Right renal cortex interstitium (tissue), 3 donors: ENCODE measurements at regions not wholly inside any gene's neighbourhood (a gene's known extent, or its start where the extent isn't known, plus 50 kb on each side); places are given as distances from the start of the nearest gene placed in this dataset.
"Not testable (repeated sequence)": the region's sequence is repeated elsewhere in the genome, so short reads cannot be mapped to it uniquely, and the experiment has no call there.

Source experiments
- DNase-seq, 3 donors: peaks; one replicate each; pipeline ENCODE4 v3.0.0-alpha.2; 2013; ENCODE audit warnings: low read depth in 3 of 3, low spot score in 2 of 3

GRCh38 chr9:28409919-28410318 is 836.6 kb upstream of the C9orf72 start:
- DNase-seq, result no peak

- no peak for DNase-seq
These were observed 837.1 kb upstream of the C9orf72 start for GRCh38 chr9:28410411-28410810.

- no peak for DNase-seq
These were observed 840.2 kb upstream of the C9orf72 start for GRCh38 chr9:28413471-28413870.

DNA sequence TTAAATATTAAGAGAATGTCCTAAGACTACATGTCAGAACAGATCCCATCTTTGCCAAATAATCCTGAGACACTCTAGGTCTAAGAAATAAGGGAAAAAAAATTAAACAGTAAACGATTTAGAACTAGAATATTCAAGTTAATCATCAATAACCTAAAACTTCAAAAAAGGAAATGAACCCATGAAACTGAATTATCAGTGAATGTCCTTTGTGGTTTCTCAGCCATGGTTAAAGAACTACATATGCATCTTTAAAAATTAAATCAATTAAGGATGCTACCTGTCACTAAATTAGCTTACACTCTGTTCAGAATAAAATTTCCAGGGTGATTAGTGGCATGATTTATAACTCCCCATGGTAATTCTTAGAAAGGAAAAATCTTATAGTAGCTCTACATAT is 850.0 kb upstream of the C9orf72 start:
- DNase-seq, result no peak

- no peak for DNase-seq
These were observed 862.2 kb upstream of the C9orf72 start for GRCh38 chr9:28435456-28435855.

DNA sequence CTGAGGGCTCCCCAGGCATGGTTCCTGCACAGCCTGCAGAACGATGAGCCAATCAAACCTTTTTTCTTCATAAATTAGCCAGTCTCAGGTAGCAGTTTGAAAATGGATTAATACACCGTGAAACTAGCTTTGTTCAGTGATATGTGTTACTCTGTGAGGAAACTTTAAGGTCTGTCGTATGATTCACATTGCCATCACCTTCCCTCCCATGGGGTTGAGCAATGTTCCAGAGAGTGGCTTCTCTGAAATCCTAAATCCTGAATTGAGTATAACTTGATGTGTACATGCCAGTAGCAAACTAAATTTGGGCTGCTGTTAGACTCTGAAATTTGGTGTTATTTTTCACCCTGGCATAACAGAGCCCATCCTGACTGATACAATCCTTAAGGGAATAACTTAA is 866.4 kb upstream of the C9orf72 start:
- no peak for DNase-seq

DNA sequence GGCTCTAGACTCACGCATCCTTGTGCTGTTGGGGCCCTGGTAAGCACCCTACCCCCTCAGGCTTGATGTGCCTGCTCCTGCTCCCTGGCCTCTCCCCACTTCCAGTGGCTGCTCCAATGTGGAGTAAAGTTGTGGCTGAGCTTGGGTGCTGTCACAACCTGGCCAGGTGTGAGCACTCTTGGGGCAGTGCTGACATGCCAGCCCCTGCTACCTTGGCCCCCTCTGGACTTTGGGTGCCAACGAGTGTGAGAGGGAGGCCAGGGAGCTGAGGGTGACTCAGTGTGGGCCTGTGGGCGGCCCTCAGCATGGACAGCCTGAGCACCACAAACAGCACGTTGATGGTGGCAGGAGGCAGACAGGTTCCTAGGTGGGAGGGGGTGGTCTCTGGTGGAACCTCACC is 870.2 kb upstream of the C9orf72 start:
- DNase-seq, result no peak

DNA sequence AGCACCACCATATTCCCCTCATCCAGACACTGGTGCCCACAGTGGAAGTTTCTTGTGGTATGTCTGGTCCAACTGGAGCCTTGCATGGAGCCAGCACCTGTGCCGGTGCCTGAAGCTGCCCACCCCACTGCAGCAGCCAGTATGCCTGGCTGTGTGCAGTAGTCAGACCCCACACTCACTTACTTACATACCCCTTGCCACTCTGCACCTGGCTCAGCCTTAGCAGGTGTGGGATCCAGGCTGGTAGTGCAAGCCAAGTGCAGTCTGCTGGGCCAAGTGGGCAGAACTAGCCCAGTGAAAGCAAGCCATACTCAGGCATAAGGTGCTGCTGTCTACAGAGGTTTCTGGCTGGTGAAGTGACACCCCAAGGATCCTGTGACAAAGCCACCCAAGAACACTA is 871.4 kb upstream of the C9orf72 start:
- no peak for DNase-seq

- no peak for DNase-seq
These were observed 871.9 kb upstream of the C9orf72 start for GRCh38 chr9:28445211-28445610.

DNA sequence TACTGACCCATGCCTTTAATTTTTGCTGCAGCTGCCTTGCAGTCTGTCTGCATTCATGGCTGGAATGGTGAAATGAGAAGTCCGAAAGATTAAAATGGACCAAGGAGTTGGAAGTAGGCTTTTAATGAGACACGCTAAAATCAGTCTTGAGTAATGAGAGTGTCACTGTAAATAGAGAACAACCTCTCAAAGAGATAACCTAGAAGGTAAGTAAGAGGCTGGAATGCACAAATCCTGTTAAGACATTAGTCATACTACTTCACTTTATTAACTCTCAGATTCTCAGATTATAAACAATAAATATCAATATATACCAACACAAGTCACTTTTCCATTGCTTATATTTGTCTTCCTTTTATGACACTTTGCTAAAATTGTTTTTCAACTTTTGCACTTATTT is 880.6 kb upstream of the C9orf72 start:
- DNase-seq, result no peak

DNA sequence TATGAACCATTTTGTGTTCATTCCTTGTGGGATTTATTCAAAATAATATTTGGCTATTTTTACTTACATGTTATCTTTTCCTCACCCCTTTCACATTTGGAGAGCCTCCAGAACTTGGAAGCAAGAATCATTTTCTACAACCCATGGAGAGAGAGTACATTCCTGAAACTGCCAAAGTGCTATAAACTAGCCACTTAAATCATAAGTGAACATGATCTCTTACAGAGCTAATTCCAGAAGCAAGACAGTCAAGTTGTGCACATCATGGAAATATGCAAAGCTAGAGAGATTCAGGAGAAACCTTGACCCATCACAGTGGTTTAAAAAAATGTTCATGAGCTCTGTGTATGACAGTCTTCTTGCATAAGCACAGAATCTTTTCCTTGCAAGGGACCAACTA is 883.6 kb upstream of the C9orf72 start:
- no peak for DNase-seq

DNA sequence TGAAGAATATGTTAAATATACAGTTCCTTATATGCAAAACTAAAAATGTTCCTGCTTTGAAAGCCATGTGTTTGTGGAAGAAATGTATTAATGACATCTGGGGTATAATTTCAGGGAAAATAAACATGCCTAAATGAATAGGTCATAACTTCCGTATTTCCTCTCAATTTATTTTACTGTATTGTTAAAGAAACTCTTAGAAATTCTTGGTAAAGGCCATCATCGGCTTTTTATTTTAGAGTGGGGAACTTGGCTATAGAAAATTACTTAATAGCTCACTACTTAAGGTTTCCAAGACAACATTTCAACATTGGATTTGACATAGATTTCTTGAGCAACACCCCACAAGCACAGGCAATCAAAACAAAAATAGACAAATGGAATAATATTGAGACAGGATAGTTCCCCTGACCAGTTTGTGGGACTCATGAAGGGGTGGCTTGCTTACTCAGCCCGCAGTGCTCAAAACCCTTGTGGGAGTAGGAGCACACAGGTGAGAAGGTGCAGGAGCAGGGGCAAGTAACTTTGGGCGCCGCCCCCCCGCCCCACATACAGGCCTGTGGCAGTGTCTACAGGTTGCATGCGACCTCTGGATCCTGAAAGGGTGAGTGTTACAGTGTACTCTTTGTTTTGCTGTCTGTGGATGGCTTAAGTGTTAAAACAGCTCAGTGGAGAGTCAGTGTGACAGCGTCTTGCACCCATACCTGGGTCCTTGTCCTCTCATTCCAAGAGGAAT is 891.4 kb upstream of the C9orf72 start:
- no peak for DNase-seq

DNA sequence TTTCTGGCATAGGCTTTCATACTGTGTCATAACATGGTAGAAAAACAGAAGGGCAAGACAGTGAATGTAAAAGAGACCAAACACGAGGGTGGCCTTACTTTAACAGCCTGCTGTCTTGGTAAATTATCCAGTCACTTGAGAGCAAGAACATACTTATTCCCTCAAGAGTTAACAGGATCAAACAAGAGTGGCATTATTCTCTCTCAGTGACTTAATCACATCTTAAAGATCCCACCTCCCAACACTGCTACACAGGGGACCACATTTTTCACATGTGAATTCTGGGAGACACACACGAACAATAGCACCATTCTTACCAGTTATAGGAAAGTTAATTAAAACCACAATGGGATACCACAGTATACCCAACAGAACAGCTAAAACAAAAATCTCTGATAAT is 898.0 kb upstream of the C9orf72 start:
- no peak for DNase-seq

- DNase-seq, result no peak
These were observed 914.3 kb upstream of the C9orf72 start for GRCh38 chr9:28487561-28487960.

DNA sequence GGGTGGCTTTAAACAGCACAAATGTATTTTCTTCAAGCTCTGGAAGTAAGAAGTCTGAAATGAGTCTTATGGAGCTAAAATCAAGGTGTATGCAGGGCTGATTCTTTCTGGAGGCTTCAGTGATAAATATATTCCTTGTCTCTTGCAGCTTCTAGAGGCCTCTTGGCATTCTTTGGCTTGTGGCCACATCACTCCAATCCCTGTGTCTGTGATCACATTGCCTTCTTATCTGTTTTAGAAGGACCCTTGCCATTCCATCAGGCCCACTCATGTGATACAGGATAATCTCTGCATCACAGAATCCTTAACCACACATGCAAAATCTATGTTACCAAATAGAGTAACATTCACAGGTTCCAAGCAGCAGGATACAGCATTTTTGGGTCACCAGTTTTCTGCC is 917.8 kb upstream of the C9orf72 start:
- no peak for DNase-seq

DNA sequence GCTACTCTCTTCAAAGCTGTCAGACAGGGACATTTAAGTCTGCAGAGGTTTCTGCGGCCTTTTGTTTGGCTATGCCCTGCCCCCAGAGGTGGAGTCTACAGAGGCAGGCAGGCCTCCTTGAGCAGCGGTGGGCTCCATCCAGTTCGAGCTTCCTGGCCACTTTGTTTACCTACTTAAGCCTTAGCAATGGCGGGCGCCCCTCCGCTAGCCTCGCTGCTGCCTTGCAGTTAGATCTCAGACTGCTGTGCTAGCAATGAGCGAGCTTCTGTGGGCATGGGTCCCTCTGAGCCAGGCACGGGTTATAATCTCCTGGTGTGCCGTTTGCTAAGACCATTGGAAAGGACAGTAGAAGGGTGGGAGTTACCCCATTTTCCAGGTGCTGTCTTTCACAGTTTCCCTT is 924.9 kb upstream of the C9orf72 start:
- not testable (repeated sequence) for DNase-seq

GRCh38 chr9:28502189-28502588 is 928.9 kb upstream of the C9orf72 start:
- no peak for DNase-seq

DNA sequence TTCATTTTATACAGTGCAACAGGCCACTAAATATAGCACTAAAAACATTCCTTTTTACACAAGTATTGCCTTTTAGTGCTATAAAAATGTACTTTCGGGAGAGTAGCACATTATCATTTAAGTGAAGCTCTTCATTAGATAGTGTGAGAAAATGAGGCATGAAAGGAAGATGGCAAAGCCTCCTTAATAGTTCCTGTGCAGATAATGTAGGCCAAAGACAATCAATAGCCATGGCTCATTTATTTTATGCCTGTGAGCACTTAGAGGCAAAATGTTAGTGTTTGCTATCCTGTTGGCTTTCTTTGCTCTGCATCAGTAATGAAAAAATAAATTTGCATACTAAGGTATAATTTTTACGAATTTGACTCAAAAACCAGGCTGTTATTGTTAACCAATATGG is 929.5 kb upstream of the C9orf72 start:
- no peak for DNase-seq

GRCh38 chr9:28503573-28503972 is 930.3 kb upstream of the C9orf72 start:
- DNase-seq, result no peak

GRCh38 chr9:28518439-28518838 is 945.2 kb upstream of the C9orf72 start:
- no peak for DNase-seq

DNA sequence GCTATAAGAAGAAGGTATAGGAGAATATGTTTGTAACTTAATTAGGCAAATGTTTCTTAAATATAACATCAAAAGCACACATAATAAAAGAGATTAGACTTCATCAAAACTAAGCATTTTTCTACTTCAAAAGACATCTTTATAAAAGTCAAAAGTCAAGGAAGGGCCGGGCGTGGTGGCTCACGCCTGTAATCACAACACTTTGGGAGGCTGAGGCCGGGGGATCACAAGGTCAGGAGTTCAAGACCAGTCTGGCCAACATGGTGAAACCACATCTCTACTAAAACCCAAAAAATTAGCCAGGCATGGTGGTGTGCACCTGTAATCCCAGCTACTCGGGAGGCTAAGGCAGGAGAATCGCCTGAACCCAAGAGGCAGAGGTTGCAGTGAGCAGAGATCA is 951.0 kb upstream of the C9orf72 start:
- not testable (repeated sequence) for DNase-seq

DNA sequence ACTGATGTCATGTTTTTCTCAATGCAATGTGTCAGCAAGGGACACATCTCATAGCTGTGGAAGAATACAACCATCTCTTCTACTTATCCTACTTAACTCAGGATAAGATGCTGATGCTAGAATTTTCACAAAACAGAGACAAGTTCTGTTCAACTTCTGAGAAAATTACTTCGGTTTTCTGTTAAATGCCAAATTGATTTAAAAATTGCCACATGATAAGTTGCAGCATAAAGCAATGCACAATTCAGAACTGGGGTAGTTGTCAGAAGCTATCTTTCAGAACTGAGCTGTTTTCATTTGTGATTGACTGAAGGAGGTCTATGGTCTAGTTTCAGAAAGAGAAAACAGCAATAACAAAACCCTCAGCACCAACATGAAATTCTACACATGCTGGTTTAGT is 954.8 kb upstream of the C9orf72 start:
- DNase-seq, result no peak

DNA sequence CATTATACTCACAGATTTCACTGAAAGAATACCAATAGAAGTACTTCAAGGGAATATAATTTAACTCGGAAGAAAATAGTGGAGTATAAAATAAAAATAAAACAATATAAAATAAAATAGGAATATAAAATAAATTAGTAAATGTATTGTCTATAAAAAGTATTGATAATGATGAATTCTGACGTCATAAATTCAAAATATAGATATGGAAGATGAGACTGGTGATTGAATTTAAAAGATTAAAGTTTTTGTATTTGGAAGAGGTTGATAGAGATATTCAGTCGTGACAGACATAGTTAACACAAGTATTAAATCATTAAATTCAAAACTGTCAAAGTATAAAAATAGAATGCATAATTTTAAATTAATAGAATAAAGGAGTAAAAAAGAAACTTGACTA is 964.9 kb upstream of the C9orf72 start:
- no peak for DNase-seq
